RCC 7860 (cell line): ENCODE measurements at regions not wholly inside any gene's neighbourhood (a gene's known extent, or its start where the extent isn't known, plus 50 kb on each side); places are given as distances from the start of the nearest gene placed in this dataset.

ENCODE experiments used
- DNase-seq: peaks from one replicate; pipeline ENCODE4 v3.0.0-alpha.2; 2015; ENCODE audit warnings: low spot score
- FAIRE-seq: peaks from 2 replicates; lab custom pipeline; 2012; peaks lifted over from hg19 to GRCh38; lab: Jason Lieb, UNC

GRCh38 chr18:43634994-43635393 lies 357.7 kb upstream of the SYT4 start:
- FAIRE-seq = no peak

GRCh38 chr18:43635397-43635796 lies 358.1 kb upstream of the SYT4 start:
- DNase-seq (no peak), FAIRE-seq (no peak)

More at GRCh38 chr18:43634994-43635393, 357.7 kb upstream of the SYT4 start:
- no peak for DNase-seq

GRCh38 chr18:43642727-43643330 lies 365.5 kb upstream of the SYT4 start:
- DNase-seq = no peak
- no peak for FAIRE-seq

GRCh38 chr18:43648002-43648401 lies 370.7 kb upstream of the SYT4 start:
- DNase-seq = no peak
- no peak for FAIRE-seq

GRCh38 chr18:43649649-43650357 lies 372.5 kb upstream of the SYT4 start:
- DNase-seq (no peak), FAIRE-seq (no peak)

GRCh38 chr18:43650426-43650825 lies 373.1 kb upstream of the SYT4 start:
- no peak for FAIRE-seq
- no peak for DNase-seq

GRCh38 chr18:43651057-43651456 lies 373.8 kb upstream of the SYT4 start:
- FAIRE-seq = no peak
- no peak for DNase-seq

- FAIRE-seq (no peak), DNase-seq (no peak)
Measured at GRCh38 chr18:43656547-43656946, 379.3 kb upstream of the SYT4 start.

GRCh38 chr18:43661570-43661969 lies 384.3 kb upstream of the SYT4 start:
- FAIRE-seq (no peak), DNase-seq (peak; percentile 18)

GRCh38 chr18:43662657-43663056 lies 385.4 kb upstream of the SYT4 start:
- FAIRE-seq = peak; percentile 62
- peak; percentile 53 for DNase-seq

GRCh38 chr18:43663159-43663558 lies 385.9 kb upstream of the SYT4 start:
- no peak for FAIRE-seq

GRCh38 chr18:43664487-43665008 lies 387.3 kb upstream of the SYT4 start:
- FAIRE-seq (no peak), DNase-seq (no peak)

More at GRCh38 chr18:43663159-43663558, 385.9 kb upstream of the SYT4 start:
- no peak for DNase-seq

GRCh38 chr18:43665105-43665788 lies 388.0 kb upstream of the SYT4 start:
- peak; percentile 85 for FAIRE-seq
- DNase-seq = peak; percentile 65

- DNase-seq (no peak), FAIRE-seq (no peak)
Measured at GRCh38 chr18:43668866-43669265, 391.6 kb upstream of the SYT4 start.

- FAIRE-seq (no peak), DNase-seq (no peak)
Measured at GRCh38 chr18:43671431-43671830, 394.1 kb upstream of the SYT4 start.

- FAIRE-seq (no peak), DNase-seq (no peak)
Measured at GRCh38 chr18:43680096-43680495, 402.8 kb upstream of the SYT4 start.

- DNase-seq (no peak), FAIRE-seq (no peak)
Measured at GRCh38 chr18:43681661-43682060, 404.4 kb upstream of the SYT4 start.

GRCh38 chr18:43682196-43682595 lies 404.9 kb upstream of the SYT4 start:
- FAIRE-seq = no peak
- DNase-seq = no peak

- no peak for FAIRE-seq
- DNase-seq = no peak
Measured at GRCh38 chr18:43686709-43687108, 409.4 kb upstream of the SYT4 start.

GRCh38 chr18:43692099-43692690 lies 414.9 kb upstream of the SYT4 start:
- no peak for FAIRE-seq
- peak; percentile 23 for DNase-seq

- DNase-seq = no peak
- FAIRE-seq = no peak
Measured at GRCh38 chr18:43702399-43702798, 425.1 kb upstream of the SYT4 start.
